ENCODE measurements at regions not wholly inside any gene's neighbourhood (a gene's known extent, or its start where the extent isn't known, plus 50 kb on each side); places are given as distances from the start of the nearest gene placed in this dataset.
A peak's percentile ranks its signal among the peaks of the same experiment; 100 is the strongest.

DNA sequence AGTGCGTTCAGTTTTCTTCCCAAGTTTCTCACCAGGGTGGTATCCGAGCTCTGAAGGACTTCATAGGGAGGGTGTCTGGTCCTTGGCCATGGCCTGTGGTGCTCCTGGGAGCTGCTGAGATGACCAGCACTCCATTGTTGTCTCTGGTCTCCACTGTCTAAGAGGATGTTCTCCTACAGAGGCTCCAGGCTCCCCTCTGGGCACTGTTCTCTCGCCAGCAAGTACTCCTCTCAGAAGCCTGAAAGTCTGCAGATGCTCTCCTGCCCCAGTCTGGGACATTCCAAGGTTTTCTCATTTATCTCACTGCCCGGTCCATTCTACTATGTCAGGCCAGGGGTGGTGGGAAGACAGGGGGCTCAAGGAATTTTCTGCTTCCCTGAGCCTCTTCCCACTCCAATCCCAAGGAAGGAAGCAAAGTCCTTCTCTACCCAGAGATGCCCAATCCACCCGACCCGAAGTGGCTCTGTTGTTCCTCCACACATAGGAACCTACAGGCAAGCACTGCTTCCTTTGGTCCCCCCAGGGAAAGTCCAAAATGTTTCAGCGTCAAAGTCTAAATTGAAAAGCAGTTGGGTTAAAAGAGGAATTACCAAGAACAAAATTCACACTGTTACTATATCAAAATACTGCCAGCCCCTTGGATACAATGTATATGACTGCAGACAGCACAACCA lies 110.5 kb downstream of the GYPC start:
- Histone ChIP-seq H3K4me1 (ENCODE audit: insufficient read depth, low read length) (peaks cover 36% of the 10 kb centered on the region), H3K4me3 (ENCODE audit: low read length) (no peak overlapping the region), H3K9me3 (ENCODE audit: low read length) (no peaks in the 10 kb centered on the region), H3K27ac (ENCODE audit: low read depth, low read length) (no peak overlapping the region), H3K27me3 (ENCODE audit: insufficient read depth, low read length, poor library complexity, severe bottlenecking) (no peaks in the 10 kb centered on the region), H3K36me3 (ENCODE audit: insufficient read depth, low read length) (no peaks in the 10 kb centered on the region)
- DNase-seq, result no peak
- peak overlapping the region in 1 of 7 donors; percentile 39 for H3K4me3 Mint-ChIP-seq
- peaks cover 5 to 10% of the 10 kb centered on the region in 2 donors for H3K27me3 Mint-ChIP-seq
- peaks cover 0 to 8% (median 0%) of the 10 kb centered on the region in 3 donors for H3K36me3 Mint-ChIP-seq
- ChIA-PET CTCF (interaction anchor here (1.2 kb wide), 1 partner anchor 11 kb away, joined by 3 read pairs; no protein-coding TSS in a partner anchor), POLR2A (no interaction called here)
- peaks cover 49 to 65% (median 59%) of the 10 kb centered on the region in 3 donors for H3K4me1 Mint-ChIP-seq
- H3K9me3 Mint-ChIP-seq, result no peaks in the 10 kb centered on the region
- peak overlapping the region in 4 of 8 donors; percentile 14 to 66 (median 22) for H3K27ac Mint-ChIP-seq

DNA sequence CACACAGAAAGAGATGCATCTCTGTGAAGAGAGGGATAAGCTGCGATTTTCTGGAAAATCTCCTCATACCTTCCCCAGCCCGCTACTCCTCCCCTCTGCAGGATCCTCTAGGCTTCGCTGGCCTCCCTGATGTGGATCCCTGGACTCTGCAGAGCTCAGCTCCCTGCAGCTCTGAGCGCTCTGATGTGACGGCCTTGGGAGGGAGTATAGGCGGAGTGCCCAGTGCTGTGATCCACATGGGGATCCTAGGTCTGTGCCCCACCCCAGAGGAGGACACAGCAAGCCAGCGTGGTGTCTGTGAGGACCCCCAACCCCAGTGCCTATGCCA lies 111.0 kb downstream of the GYPC start:
- peaks cover 44 to 60% (median 54%) of the 10 kb centered on the region in 3 donors for H3K4me1 Mint-ChIP-seq
- H3K4me3 Mint-ChIP-seq, result no peak overlapping the region
- ChIA-PET POLR2A (no interaction called here), CTCF (interaction anchor here (1.2 kb wide), 1 partner anchor 10 kb away, joined by 3 read pairs; no protein-coding TSS in a partner anchor)
- no peaks in the 10 kb centered on the region for H3K27me3 ChIP-seq (ENCODE audit: insufficient read depth, low read length, poor library complexity, severe bottlenecking)
- H3K27ac Mint-ChIP-seq, result peak overlapping the region in 1 of 8 donors; percentile 4
- peaks cover 0 to 8% (median 0%) of the 10 kb centered on the region in 3 donors for H3K36me3 Mint-ChIP-seq
- no peaks in the 10 kb centered on the region for H3K36me3 ChIP-seq (ENCODE audit: insufficient read depth, low read length)
- peaks cover 31% of the 10 kb centered on the region for H3K4me1 ChIP-seq (ENCODE audit: insufficient read depth, low read length)
- no peak overlapping the region for H3K27ac ChIP-seq (ENCODE audit: low read depth, low read length)
- no peaks in the 10 kb centered on the region for H3K9me3 Mint-ChIP-seq
- no peaks in the 10 kb centered on the region for H3K9me3 ChIP-seq (ENCODE audit: low read length)
- DNase-seq, result no peak
- no peak overlapping the region for H3K4me3 ChIP-seq (ENCODE audit: low read length)
- H3K27me3 Mint-ChIP-seq, result peaks cover 5 to 10% of the 10 kb centered on the region in 2 donors

DNA sequence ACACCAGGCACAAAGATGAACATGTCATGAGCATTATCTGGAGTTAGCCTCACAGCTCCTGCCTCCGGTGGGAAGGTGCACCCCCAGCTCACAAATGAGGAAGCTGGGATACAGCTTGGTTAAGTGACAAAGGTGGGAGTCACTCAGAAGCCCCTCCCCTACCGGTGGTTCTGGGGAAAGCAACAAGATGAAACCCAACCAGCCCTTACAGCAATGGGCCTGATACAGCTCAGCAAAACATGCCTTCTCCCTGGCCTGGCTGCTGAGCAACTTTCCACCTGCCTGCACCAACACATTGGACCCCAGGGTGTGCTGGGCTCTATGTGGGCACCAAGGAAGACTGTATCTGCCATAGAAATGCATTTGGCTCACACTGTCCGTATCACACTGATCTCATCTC lies 113.2 kb downstream of the GYPC start:
- H3K27ac Mint-ChIP-seq, result peak overlapping the region in 3 of 8 donors; percentile 12 to 74 (median 55)
- H3K4me1 Mint-ChIP-seq, result peaks cover 24 to 38% (median 33%) of the 10 kb centered on the region in 3 donors
- Histone ChIP-seq H3K9me3 (ENCODE audit: low read length) (no peaks in the 10 kb centered on the region), H3K27ac (ENCODE audit: low read depth, low read length) (no peak overlapping the region), H3K27me3 (ENCODE audit: insufficient read depth, low read length, poor library complexity, severe bottlenecking) (no peaks in the 10 kb centered on the region), H3K4me1 (ENCODE audit: insufficient read depth, low read length) (peaks cover 10% of the 10 kb centered on the region), H3K4me3 (ENCODE audit: low read length) (no peak overlapping the region), H3K36me3 (ENCODE audit: insufficient read depth, low read length) (no peaks in the 10 kb centered on the region)
- H3K9me3 Mint-ChIP-seq, result no peaks in the 10 kb centered on the region
- H3K27me3 Mint-ChIP-seq, result peaks cover 5 to 10% of the 10 kb centered on the region in 2 donors
- no peak overlapping the region for H3K4me3 Mint-ChIP-seq
- POLR2A ChIA-PET, result no interaction called here
- peaks cover 0 to 3% (median 0%) of the 10 kb centered on the region in 3 donors for H3K36me3 Mint-ChIP-seq
- CTCF ChIA-PET, result no interaction called here
- DNase-seq, result no peak

DNA sequence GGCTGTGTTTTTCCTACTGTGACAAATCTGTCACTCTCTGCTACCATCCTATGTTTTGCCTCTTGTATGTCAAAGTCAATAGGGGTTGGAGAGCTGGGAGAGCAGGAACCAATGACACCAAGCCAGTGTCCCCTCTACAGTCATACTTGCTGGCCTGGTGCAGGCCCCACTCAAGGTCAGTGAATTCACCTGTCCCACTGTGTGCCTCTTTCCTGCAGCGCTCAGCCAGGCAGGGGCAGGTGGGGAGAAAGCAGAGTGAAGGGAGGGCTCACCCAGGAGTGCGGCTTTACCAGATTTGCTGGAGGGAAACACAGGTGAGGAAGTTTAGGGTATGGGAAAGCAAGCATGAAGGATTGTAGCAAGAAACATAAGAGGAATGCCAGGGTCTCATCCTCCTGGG lies 114.5 kb downstream of the GYPC start:
- Mint-ChIP-seq H3K4me3 (no peak overlapping the region), H3K4me1 (peaks cover 20 to 35% (median 31%) of the 10 kb centered on the region in 3 donors), H3K27ac (peak overlapping the region in 3 of 8 donors; percentile 19 to 60 (median 49)), H3K36me3 (peaks cover 0 to 1% (median 0%) of the 10 kb centered on the region in 3 donors), H3K9me3 (no peaks in the 10 kb centered on the region), H3K27me3 (peaks cover 6 to 10% of the 10 kb centered on the region in 2 donors)
- no peaks in the 10 kb centered on the region for H3K9me3 ChIP-seq (ENCODE audit: low read length)
- no peaks in the 10 kb centered on the region for H3K27me3 ChIP-seq (ENCODE audit: insufficient read depth, low read length, poor library complexity, severe bottlenecking)
- no peaks in the 10 kb centered on the region for H3K36me3 ChIP-seq (ENCODE audit: insufficient read depth, low read length)
- DNase-seq, result no peak
- H3K4me3 ChIP-seq (ENCODE audit: low read length), result no peak overlapping the region
- H3K4me1 ChIP-seq (ENCODE audit: insufficient read depth, low read length), result peaks cover 6% of the 10 kb centered on the region
- no peak overlapping the region for H3K27ac ChIP-seq (ENCODE audit: low read depth, low read length)
- ChIA-PET CTCF (interaction anchor here (1.0 kb wide), 1 partner anchor 242 kb away, joined by 4 read pairs; no protein-coding TSS in a partner anchor), POLR2A (no interaction called here)

DNA sequence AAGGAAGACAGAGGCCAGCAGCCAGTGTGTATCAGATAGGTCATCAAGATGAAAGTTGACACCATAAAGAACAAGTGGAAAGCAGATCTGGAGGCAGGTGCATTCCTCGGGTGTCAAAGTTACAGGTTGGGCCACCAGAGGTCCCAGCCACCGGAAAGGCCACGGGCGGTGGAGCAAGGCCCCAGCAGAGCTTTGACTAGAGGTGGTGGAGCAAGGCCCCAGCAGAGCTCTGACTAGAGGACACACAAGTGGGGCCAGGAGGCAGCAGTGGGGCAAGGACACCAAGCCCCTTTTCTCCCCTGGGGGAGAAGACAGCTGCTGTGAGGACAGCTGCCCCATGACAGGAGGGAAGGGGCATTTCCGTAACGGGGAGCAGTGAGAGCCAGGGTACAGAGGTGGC lies 115.1 kb downstream of the GYPC start:
- Histone ChIP-seq H3K27me3 (ENCODE audit: insufficient read depth, low read length, poor library complexity, severe bottlenecking) (no peaks in the 10 kb centered on the region), H3K27ac (ENCODE audit: low read depth, low read length) (no peak overlapping the region), H3K9me3 (ENCODE audit: low read length) (no peaks in the 10 kb centered on the region), H3K4me3 (ENCODE audit: low read length) (no peak overlapping the region), H3K36me3 (ENCODE audit: insufficient read depth, low read length) (no peaks in the 10 kb centered on the region), H3K4me1 (ENCODE audit: insufficient read depth, low read length) (peaks cover 4% of the 10 kb centered on the region)
- H3K9me3 Mint-ChIP-seq, result no peaks in the 10 kb centered on the region
- DNase-seq, result no peak
- H3K4me3 Mint-ChIP-seq, result peak overlapping the region in 1 of 7 donors; percentile 9
- ChIA-PET POLR2A (no interaction called here), CTCF (interaction anchor here (1.0 kb wide), 1 partner anchor 243 kb away, joined by 4 read pairs; no protein-coding TSS in a partner anchor)
- H3K27me3 Mint-ChIP-seq, result peaks cover 6 to 10% of the 10 kb centered on the region in 2 donors
- H3K27ac Mint-ChIP-seq, result peak overlapping the region in 3 of 8 donors; percentile 33 to 99 (median 81)
- no peaks in the 10 kb centered on the region for H3K36me3 Mint-ChIP-seq
- peaks cover 18 to 35% (median 31%) of the 10 kb centered on the region in 3 donors for H3K4me1 Mint-ChIP-seq

DNA sequence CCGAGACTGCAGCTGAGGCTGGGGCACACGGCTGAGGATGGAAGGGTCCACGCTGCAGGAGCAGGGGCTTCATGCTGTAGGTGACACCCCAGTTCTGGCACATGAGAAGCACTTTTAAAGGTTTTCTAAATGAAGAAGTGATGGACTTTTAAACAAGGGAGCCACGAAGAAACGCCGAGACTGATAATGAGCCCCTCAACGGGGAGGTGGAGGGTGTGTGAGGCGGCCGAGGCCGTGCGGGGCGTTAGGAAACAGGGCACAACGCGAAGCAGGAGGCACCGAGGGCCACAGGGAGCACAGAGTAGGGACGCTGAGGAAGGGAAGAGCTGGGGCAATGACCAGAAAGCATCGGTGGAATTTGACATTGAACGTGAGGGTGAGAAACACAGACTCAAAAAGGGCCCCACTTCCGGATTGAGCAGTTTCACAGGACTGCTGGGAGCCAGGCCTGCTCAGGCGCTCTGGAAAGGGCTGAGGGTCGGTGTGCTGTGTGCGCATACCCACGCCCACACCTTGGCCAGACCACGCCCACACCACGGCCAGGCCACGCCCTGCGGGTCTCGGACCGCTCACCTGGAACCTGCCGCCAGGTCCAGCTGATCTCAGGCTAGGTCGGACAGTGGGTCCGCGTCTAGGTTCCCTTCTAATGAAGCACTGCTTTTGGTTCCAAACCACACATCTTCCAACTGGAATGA lies 115.7 kb downstream of the GYPC start:
- no peaks in the 10 kb centered on the region for H3K36me3 ChIP-seq (ENCODE audit: insufficient read depth, low read length)
- CTCF ChIA-PET, result interaction anchor here (4.2 kb wide), 1 partner anchor 244 kb away, joined by 25 read pairs; no protein-coding TSS in a partner anchor
- peaks cover 4% of the 10 kb centered on the region for H3K4me1 ChIP-seq (ENCODE audit: insufficient read depth, low read length)
- no peak overlapping the region for H3K27ac ChIP-seq (ENCODE audit: low read depth, low read length)
- H3K4me1 Mint-ChIP-seq, result peaks cover 17 to 33% (median 28%) of the 10 kb centered on the region in 3 donors
- peak overlapping the region in 2 of 7 donors; percentile 9 to 60 for H3K4me3 Mint-ChIP-seq
- POLR2A ChIA-PET, result no interaction called here
- peak overlapping the region in 2 of 8 donors; percentile 33 to 87 for H3K27ac Mint-ChIP-seq
- peaks cover 4 to 6% of the 10 kb centered on the region in 2 donors for H3K27me3 Mint-ChIP-seq
- no peak for DNase-seq
- no peaks in the 10 kb centered on the region for H3K9me3 Mint-ChIP-seq
- H3K36me3 Mint-ChIP-seq, result no peaks in the 10 kb centered on the region
- H3K27me3 ChIP-seq (ENCODE audit: insufficient read depth, low read length, poor library complexity, severe bottlenecking), result no peaks in the 10 kb centered on the region
- H3K9me3 ChIP-seq (ENCODE audit: low read length), result no peaks in the 10 kb centered on the region
- H3K4me3 ChIP-seq (ENCODE audit: low read length), result no peak overlapping the region

DNA sequence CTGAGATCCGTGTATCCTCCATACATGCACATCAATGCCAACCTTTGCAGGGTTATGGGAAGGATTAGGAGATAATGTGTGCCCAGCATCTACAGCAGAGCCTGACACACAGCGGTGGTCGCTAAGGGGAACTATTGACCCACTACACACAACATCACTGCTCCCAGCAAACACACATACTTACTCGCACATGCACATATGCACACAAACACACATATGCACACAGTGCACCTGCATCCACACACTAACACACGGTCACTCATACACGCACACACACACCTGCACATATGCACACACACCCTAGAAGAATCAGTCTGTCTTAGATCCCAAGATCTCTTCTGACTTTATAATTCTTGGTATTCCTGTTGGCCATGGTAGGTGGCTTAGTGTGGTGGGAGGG lies 118.3 kb downstream of the GYPC start:
- H3K4me1 ChIP-seq (ENCODE audit: insufficient read depth, low read length), result no peaks in the 10 kb centered on the region
- no peaks in the 10 kb centered on the region for H3K27me3 ChIP-seq (ENCODE audit: insufficient read depth, low read length, poor library complexity, severe bottlenecking)
- POLR2A ChIA-PET, result no interaction called here
- Mint-ChIP-seq H3K27ac (peak overlapping the region in 3 of 8 donors; percentile 3 to 51 (median 8)), H3K27me3 (peaks cover 0 to 3% of the 10 kb centered on the region in 2 donors), H3K4me1 (peaks cover 20 to 31% (median 31%) of the 10 kb centered on the region in 3 donors), H3K9me3 (no peaks in the 10 kb centered on the region), H3K36me3 (peaks cover 0 to 2% (median 0%) of the 10 kb centered on the region in 3 donors), H3K4me3 (peak overlapping the region in 2 of 7 donors; percentile 1 to 57)
- H3K36me3 ChIP-seq (ENCODE audit: insufficient read depth, low read length), result no peaks in the 10 kb centered on the region
- H3K9me3 ChIP-seq (ENCODE audit: low read length), result no peaks in the 10 kb centered on the region
- H3K27ac ChIP-seq (ENCODE audit: low read depth, low read length), result no peak overlapping the region
- DNase-seq, result no peak
- CTCF ChIA-PET, result interaction anchor here (1.6 to 4.2 kb wide), 2 partner anchors 116 to 246 kb away, joined by 5 to 25 read pairs; no protein-coding TSS in a partner anchor
- no peak overlapping the region for H3K4me3 ChIP-seq (ENCODE audit: low read length)

DNA sequence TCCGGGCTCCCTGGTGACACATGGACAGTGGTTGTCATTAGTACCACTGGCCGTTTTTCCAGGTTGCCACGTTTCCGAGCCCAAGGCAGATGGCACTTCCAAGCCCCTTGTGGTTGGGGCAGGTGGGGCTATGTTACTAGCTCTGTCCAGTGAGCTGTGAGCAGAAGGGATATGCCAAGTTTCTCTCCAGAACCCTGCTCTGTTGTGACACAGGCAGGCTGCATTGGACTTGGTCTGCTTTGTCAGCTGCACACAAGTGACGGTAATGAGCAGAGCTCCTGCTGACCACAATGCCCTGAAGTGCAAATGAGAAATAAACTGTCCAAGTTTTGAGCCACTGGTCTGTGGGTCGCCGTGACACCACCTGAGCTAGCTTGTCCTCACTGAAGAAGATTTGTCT lies 118.8 kb downstream of the GYPC start:
- ChIA-PET POLR2A (no interaction called here), CTCF (interaction anchor here (1.6 to 4.2 kb wide), 2 partner anchors 117 to 247 kb away, joined by 5 to 25 read pairs; no protein-coding TSS in a partner anchor)
- no peaks in the 10 kb centered on the region for H3K9me3 ChIP-seq (ENCODE audit: low read length)
- Mint-ChIP-seq H3K27me3 (peaks cover 3% of the 10 kb centered on the region in 2 donors), H3K4me3 (peak overlapping the region in 1 of 7 donors; percentile 57), H3K4me1 (peaks cover 16 to 27% (median 26%) of the 10 kb centered on the region in 3 donors), H3K9me3 (no peaks in the 10 kb centered on the region), H3K27ac (peak overlapping the region in 4 of 8 donors; percentile 6 to 93 (median 56)), H3K36me3 (peaks cover 0 to 2% (median 0%) of the 10 kb centered on the region in 3 donors)
- no peak overlapping the region for H3K4me3 ChIP-seq (ENCODE audit: low read length)
- no peak overlapping the region for H3K27ac ChIP-seq (ENCODE audit: low read depth, low read length)
- DNase-seq, result no peak
- no peaks in the 10 kb centered on the region for H3K4me1 ChIP-seq (ENCODE audit: insufficient read depth, low read length)
- H3K27me3 ChIP-seq (ENCODE audit: insufficient read depth, low read length, poor library complexity, severe bottlenecking), result no peaks in the 10 kb centered on the region
- H3K36me3 ChIP-seq (ENCODE audit: insufficient read depth, low read length), result no peaks in the 10 kb centered on the region

All from CD8-positive, alpha-beta memory T cell (primary cell).